Astrocyte of the spinal cord (primary cell): ENCODE measurements at regions not wholly inside any gene's neighbourhood (a gene's known extent, or its start where the extent isn't known, plus 50 kb on each side); places are given as distances from the start of the nearest gene placed in this dataset.

ENCODE experiments used
- DNase-seq: peaks from one replicate; pipeline ENCODE4 v3.0.0; 2011; ENCODE audit warnings: low read depth, low spot score
- H3K4me3 ChIP-seq: 2 replicates; pipeline ENCODE4 v1.5.1; 2011; ENCODE audit warnings: low read depth, mild to moderate bottlenecking, low read length, moderate library complexity
- in situ Hi-C: cut with HindIII; loops from 2 replicates; pipeline ENCODE4 v1.10.0; 2017; ENCODE audit warnings: low sequenced_read_pairs
- TF ChIP-seq, protein P1 (sequence below): IDR thresholded peaks from 2 replicates; pipeline ENCODE4 v1.5.1; 2012; ENCODE audit warnings: low read depth, mild to moderate bottlenecking, low read length, inconsistent platforms

DNA sequence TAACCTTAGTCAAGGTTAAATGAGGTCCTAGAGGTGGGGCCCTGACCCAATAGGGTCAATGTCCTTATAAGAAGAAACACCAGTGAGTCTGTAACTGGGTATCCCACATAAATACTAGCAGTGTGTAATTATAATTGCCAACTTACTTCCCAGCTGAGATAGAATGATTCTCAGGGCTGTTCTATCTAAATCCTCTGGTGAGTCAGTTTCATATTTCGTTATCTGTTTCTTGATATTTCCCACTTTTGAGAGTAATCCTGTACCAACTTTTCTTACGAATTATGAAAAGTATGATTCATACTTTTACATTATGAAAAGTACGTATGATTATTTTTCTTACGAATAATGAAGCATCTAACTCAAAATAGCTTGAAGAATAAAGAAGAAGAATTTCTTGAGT is 546.8 kb upstream of the NETO1 start:
- no peak for DNase-seq
- H3K4me3 ChIP-seq, result no peak overlapping the region
- TF ChIP-seq, protein P1, sequence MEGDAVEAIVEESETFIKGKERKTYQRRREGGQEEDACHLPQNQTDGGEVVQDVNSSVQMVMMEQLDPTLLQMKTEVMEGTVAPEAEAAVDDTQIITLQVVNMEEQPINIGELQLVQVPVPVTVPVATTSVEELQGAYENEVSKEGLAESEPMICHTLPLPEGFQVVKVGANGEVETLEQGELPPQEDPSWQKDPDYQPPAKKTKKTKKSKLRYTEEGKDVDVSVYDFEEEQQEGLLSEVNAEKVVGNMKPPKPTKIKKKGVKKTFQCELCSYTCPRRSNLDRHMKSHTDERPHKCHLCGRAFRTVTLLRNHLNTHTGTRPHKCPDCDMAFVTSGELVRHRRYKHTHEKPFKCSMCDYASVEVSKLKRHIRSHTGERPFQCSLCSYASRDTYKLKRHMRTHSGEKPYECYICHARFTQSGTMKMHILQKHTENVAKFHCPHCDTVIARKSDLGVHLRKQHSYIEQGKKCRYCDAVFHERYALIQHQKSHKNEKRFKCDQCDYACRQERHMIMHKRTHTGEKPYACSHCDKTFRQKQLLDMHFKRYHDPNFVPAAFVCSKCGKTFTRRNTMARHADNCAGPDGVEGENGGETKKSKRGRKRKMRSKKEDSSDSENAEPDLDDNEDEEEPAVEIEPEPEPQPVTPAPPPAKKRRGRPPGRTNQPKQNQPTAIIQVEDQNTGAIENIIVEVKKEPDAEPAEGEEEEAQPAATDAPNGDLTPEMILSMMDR, result no peak
- in situ Hi-C loops, result no loop called here

DNA sequence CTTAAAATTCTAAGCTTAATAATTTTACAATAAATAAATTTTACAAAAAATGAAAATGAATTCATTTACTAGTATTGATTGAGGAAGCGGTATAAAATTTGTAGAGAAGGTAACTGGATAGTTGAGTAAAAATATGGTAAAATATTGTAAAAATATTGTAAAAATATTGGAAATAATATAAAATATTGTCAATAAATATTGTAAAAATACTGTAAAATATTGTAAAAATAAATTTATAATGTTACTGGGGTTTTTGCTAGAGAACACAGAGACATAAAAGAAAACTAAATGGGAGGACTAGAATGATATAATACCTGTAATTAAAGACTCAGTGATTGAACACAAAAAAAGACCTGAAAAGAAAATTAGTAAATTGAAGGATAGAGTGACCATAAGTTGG is 546.3 kb upstream of the NETO1 start:
- no peak overlapping the region for H3K4me3 ChIP-seq
- DNase-seq, result no peak
- TF ChIP-seq, protein P1, result no peak
- in situ Hi-C loops, result no loop called here

DNA sequence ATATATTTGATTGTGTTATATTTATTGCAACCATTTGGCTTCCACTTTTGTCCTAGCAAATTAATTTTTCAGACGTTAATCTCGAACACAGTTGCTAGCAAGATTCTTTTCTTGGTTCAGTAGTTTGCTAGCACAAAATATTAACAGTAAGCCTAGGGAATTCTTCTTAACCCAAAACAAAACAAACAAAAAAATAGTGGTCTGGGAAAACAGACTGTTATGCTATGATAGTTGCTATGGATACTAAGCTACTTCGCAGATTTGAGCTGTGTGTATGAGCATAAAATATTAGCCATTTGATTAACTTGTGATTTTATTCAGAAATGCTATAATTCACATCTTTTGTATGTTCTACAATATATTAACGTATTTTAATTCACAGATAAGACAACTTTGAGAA is 541.5 kb upstream of the NETO1 start:
- in situ Hi-C loops, result no loop called here
- DNase-seq, result peak; percentile 51
- TF ChIP-seq, protein P1, result no peak
- no peak overlapping the region for H3K4me3 ChIP-seq

DNA sequence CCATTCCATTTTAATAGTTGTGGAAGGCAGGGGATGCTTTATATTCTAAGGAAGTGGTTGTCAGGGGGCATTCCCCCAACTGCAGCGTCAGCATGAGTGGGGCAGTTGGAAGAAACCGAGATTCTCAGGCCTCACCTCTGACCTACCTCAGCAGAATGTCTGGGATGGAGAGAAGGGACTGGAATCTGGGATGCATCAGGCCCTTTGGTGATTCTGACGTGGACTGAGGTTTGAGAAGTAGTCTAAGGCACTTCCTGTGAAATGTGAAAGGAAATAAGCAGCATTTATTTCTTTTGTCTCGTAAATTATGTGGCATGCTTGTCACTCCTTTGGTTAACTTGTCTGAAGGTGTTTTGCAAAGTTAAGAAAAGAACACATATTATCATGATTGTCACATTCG is 540.7 kb upstream of the NETO1 start:
- TF ChIP-seq, protein P1, result no peak
- H3K4me3 ChIP-seq, result no peak overlapping the region
- DNase-seq, result peak; percentile 25
- in situ Hi-C loops, result no loop called here

DNA sequence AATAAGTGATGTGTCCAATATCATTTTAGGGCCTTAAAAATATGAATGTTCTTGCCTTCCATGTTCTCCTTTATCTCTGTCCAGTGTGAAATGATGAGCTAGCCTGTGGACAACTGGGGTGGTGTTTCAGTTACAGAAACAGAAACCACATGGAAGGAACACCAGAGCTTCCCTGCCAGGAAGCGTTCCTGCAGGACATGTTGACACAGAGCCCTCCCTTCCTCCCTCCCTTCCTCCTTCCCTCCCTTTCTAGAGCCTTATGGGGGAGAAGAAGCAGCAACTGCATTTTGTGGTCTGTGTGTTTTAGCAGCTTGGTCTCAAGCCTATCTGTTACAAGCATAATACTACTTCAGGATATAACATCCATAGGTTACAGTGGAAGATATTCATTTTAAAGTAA is 539.7 kb upstream of the NETO1 start:
- DNase-seq, result peak; percentile 69
- no peak overlapping the region for H3K4me3 ChIP-seq
- in situ Hi-C loops, result no loop called here
- TF ChIP-seq, protein P1, result no peak

DNA sequence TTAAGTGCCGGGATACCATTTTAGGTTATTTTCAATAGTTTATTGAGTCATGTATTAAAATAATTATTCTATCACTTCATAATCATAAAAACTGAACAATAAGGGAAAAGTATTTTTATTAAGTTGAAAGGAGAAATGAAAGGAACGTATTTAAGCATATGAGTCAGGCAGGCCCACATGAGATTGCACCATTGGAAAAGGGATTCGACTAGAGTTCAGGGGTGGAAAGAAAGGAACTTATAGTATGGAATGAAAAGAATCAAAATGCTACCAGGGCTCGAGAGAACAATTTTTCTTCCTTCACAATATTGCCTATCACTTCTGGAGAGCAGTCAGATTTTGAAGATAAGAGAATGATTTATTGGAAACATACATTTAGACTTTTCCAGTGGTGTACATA is 516.5 kb upstream of the NETO1 start:
- H3K4me3 ChIP-seq, result no peak overlapping the region
- no peak for DNase-seq
- TF ChIP-seq, protein P1, result no peak
- in situ Hi-C loops, result no loop called here

DNA sequence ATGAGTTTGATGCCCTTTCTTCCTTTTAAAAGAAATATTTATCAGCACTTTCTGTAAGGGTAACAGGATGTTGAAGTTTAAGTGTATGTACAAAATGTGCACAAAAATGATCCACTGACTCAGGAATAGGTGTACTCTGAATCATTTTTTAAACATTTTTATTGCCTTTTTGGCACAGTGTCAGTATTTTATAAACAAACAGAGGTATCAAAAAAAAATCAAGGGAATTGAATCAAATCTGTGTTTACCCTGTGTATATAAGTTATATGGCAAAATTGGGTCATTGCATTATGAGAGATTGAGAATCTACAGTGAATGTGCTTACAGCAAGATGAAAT is 513.9 kb upstream of the NETO1 start:
- in situ Hi-C loops, result no loop called here
- TF ChIP-seq, protein P1, result no peak
- no peak overlapping the region for H3K4me3 ChIP-seq
- DNase-seq, result no peak
